HT1080 (cell line): ENCODE measurements at regions not wholly inside any gene's neighbourhood (a gene's known extent, or its start where the extent isn't known, plus 50 kb on each side); places are given as distances from the start of the nearest gene placed in this dataset.

ENCODE experiments used
- DNase-seq: peaks from one replicate; pipeline ENCODE4 v3.0.0-alpha.2; 2015; ENCODE audit warnings: low read depth

- DNase-seq, result peak; percentile 39
Observed at GRCh38 chr4:121277194-121278105, 103.4 kb downstream of the QRFPR start.

GRCh38 chr4:121273191-121273590 is 107.6 kb downstream of the QRFPR start:
- no peak for DNase-seq

GRCh38 chr4:121272526-121272925 is 108.3 kb downstream of the QRFPR start:
- DNase-seq, result peak; percentile 82

- DNase-seq, result peak; percentile 39
Observed at GRCh38 chr4:121270389-121270788, 106.3 kb upstream of the TNIP3 start.

- no peak for DNase-seq
Observed at GRCh38 chr4:121269001-121269400, 104.9 kb upstream of the TNIP3 start.

- DNase-seq, result no peak
Observed at GRCh38 chr4:121266982-121267381, 102.9 kb upstream of the TNIP3 start.

GRCh38 chr4:121256887-121257466 is 92.9 kb upstream of the TNIP3 start:
- peak; percentile 49 for DNase-seq

- peak; percentile 95 for DNase-seq
Observed at GRCh38 chr4:121255986-121256750, 92.0 kb upstream of the TNIP3 start.

- DNase-seq, result no peak
Observed at GRCh38 chr4:121253961-121254360, 89.8 kb upstream of the TNIP3 start.

- DNase-seq, result peak; percentile 58
Observed at GRCh38 chr4:121252224-121252806, 88.2 kb upstream of the TNIP3 start.

GRCh38 chr4:121248747-121249146 is 84.6 kb upstream of the TNIP3 start:
- no peak for DNase-seq

- DNase-seq, result no peak
Observed at GRCh38 chr4:121246698-121247097, 82.6 kb upstream of the TNIP3 start.

GRCh38 chr4:121243485-121243884 is 79.4 kb upstream of the TNIP3 start:
- no peak for DNase-seq

- no peak for DNase-seq
Observed at GRCh38 chr4:121242188-121242750, 78.1 kb upstream of the TNIP3 start.

GRCh38 chr4:121239951-121240350 is 75.8 kb upstream of the TNIP3 start:
- DNase-seq, result no peak

GRCh38 chr4:121238461-121238860 is 74.3 kb upstream of the TNIP3 start:
- DNase-seq, result no peak

GRCh38 chr4:121237069-121237399 is 72.9 kb upstream of the TNIP3 start:
- peak; percentile 8 for DNase-seq

GRCh38 chr4:121236353-121237068 is 72.4 kb upstream of the TNIP3 start:
- no peak for DNase-seq

- no peak for DNase-seq
Observed at GRCh38 chr4:121233982-121234381, 69.9 kb upstream of the TNIP3 start.

- DNase-seq, result no peak
Observed at GRCh38 chr4:121229993-121230392, 65.9 kb upstream of the TNIP3 start.

- no peak for DNase-seq
Observed at GRCh38 chr4:121228848-121229247, 64.7 kb upstream of the TNIP3 start.
